Thymus (tissue), 11 donors: ENCODE measurements at regions not wholly inside any gene's neighbourhood (a gene's known extent, or its start where the extent isn't known, plus 50 kb on each side); places are given as distances from the start of the nearest gene placed in this dataset.

Source experiments
- DNase-seq, 9 donors: peaks; one replicate each; pipeline ENCODE4 v3.0.0-alpha.2; 2013; ENCODE audit warnings: low spot score in 9 of 9, low read depth in 6 of 9, missing footprints in 1 of 9
- H3K27ac ChIP-seq, 2 donors: one replicate each; pipeline ENCODE4 v1.5.1; 2013; ENCODE audit warnings: control low read depth in 1 of 2, low read depth in 1 of 2, low read length in 1 of 2, mild to moderate bottlenecking in 1 of 2, moderate library complexity in 1 of 2
- H3K27me3 ChIP-seq, 2 donors: one replicate each; pipeline ENCODE4 v1.5.1; 2013; ENCODE audit warnings: low read length in 1 of 2; ENCODE audit not compliant: control insufficient read depth in 2 of 2, insufficient read depth in 1 of 2
- H3K36me3 ChIP-seq, 2 donors: one replicate each; pipeline ENCODE4 v1.5.1; 2013; ENCODE audit warnings: low read length in 1 of 2, mild to moderate bottlenecking in 1 of 2, moderate library complexity in 1 of 2; ENCODE audit not compliant: control insufficient read depth in 2 of 2, insufficient read depth in 2 of 2
- H3K4me1 ChIP-seq, 2 donors: one replicate each; pipeline ENCODE4 v1.5.1; 2013; ENCODE audit warnings: low read length in 2 of 2; ENCODE audit not compliant: control insufficient read depth in 2 of 2, insufficient read depth in 2 of 2
- H3K4me3 ChIP-seq, 2 donors: one replicate each; pipeline ENCODE4 v1.5.1; 2013; ENCODE audit warnings: low read length in 2 of 2, control low read depth in 1 of 2, mild to moderate bottlenecking in 1 of 2
- H3K9me3 ChIP-seq, 2 donors: one replicate each; pipeline ENCODE4 v1.5.1; 2013; ENCODE audit warnings: low read length in 1 of 2, mild to moderate bottlenecking in 1 of 2; ENCODE audit not compliant: control insufficient read depth in 2 of 2, insufficient read depth in 1 of 2
- WGBS: extraction: QIAGEN DNeasy Blood & Tissue Kit; methylation state at CpG from one replicate; pipeline ENCODE4 v1.1.7; 2013; 5-methylcytosine and 5-hydroxymethylcytosine counted together
- donor health status: healthy.

GRCh38 chr7:20927976-20928375, 141.3 kb upstream of the SP8 start:
- Histone ChIP-seq H3K9me3 (no peaks in the 10 kb centered on the region), H3K27me3 (no peaks in the 10 kb centered on the region), H3K4me3 (no peak overlapping the region), H3K4me1 (no peaks in the 10 kb centered on the region), H3K27ac (no peak overlapping the region), H3K36me3 (no peaks in the 10 kb centered on the region)
- WGBS: 8% methylated on average over 1 of the region's 1 CpG
- DNase-seq: no peak

- Histone ChIP-seq H3K9me3 (no peaks in the 10 kb centered on the region), H3K27me3 (no peaks in the 10 kb centered on the region)
These were observed 142.5 kb upstream of the SP8 start for GRCh38 chr7:20929199-20929598.

GRCh38 chr7:20931739-20932138, 145.1 kb upstream of the SP8 start:
- DNase-seq: no peak
- Histone ChIP-seq H3K4me1 (no peaks in the 10 kb centered on the region), H3K4me3 (no peak overlapping the region), H3K27ac (no peak overlapping the region), H3K27me3 (no peaks in the 10 kb centered on the region), H3K9me3 (no peaks in the 10 kb centered on the region), H3K36me3 (no peaks in the 10 kb centered on the region)
- 94% methylated on average over 3 of the region's 3 CpGs for WGBS

More at GRCh38 chr7:20929199-20929598, 142.5 kb upstream of the SP8 start:
- H3K4me1 ChIP-seq: no peaks in the 10 kb centered on the region
- WGBS: 99% methylated on average over 4 of the region's 4 CpGs
- H3K4me3 ChIP-seq: no peak overlapping the region
- H3K36me3 ChIP-seq: no peaks in the 10 kb centered on the region
- H3K27ac ChIP-seq: no peak overlapping the region
- no peak for DNase-seq

GRCh38 chr7:20932785-20933527, 146.3 kb upstream of the SP8 start:
- no peaks in the 10 kb centered on the region for H3K9me3 ChIP-seq
- no peak for DNase-seq
- 94% methylated on average over 7 of the region's 7 CpGs for WGBS
- H3K27ac ChIP-seq: no peak overlapping the region
- no peak overlapping the region for H3K4me3 ChIP-seq
- H3K4me1 ChIP-seq: no peaks in the 10 kb centered on the region
- no peaks in the 10 kb centered on the region for H3K27me3 ChIP-seq
- no peaks in the 10 kb centered on the region for H3K36me3 ChIP-seq

GRCh38 chr7:20945451-20945850, 158.8 kb upstream of the SP8 start:
- no peak for DNase-seq
- no peaks in the 10 kb centered on the region for H3K4me1 ChIP-seq
- no peak overlapping the region for H3K27ac ChIP-seq
- H3K36me3 ChIP-seq: no peaks in the 10 kb centered on the region
- H3K9me3 ChIP-seq: no peaks in the 10 kb centered on the region
- WGBS: 48% methylated on average over 2 of the region's 2 CpGs
- H3K4me3 ChIP-seq: no peak overlapping the region
- no peaks in the 10 kb centered on the region for H3K27me3 ChIP-seq

- Histone ChIP-seq H3K4me1 (no peaks in the 10 kb centered on the region), H3K36me3 (no peaks in the 10 kb centered on the region), H3K27ac (no peak overlapping the region), H3K9me3 (no peaks in the 10 kb centered on the region), H3K27me3 (no peaks in the 10 kb centered on the region), H3K4me3 (no peak overlapping the region)
- WGBS: 93% methylated on average over 3 of the region's 3 CpGs
- DNase-seq: no peak
These were observed 166.2 kb upstream of the SP8 start for GRCh38 chr7:20952916-20953315.

GRCh38 chr7:20954711-20955619, 168.3 kb upstream of the SP8 start:
- 92% methylated on average over 4 of the region's 4 CpGs for WGBS
- H3K4me3 ChIP-seq: no peak overlapping the region
- no peak for DNase-seq
- H3K4me1 ChIP-seq: no peaks in the 10 kb centered on the region
- no peaks in the 10 kb centered on the region for H3K36me3 ChIP-seq
- H3K27me3 ChIP-seq: no peaks in the 10 kb centered on the region
- H3K27ac ChIP-seq: no peak overlapping the region
- no peaks in the 10 kb centered on the region for H3K9me3 ChIP-seq

- no peaks in the 10 kb centered on the region for H3K36me3 ChIP-seq
- no peaks in the 10 kb centered on the region for H3K9me3 ChIP-seq
- H3K4me3 ChIP-seq: no peak overlapping the region
- no peak for DNase-seq
- H3K27me3 ChIP-seq: no peaks in the 10 kb centered on the region
- 96% methylated on average over 3 of the region's 3 CpGs for WGBS
- no peaks in the 10 kb centered on the region for H3K4me1 ChIP-seq
- H3K27ac ChIP-seq: no peak overlapping the region
These were observed 171.9 kb upstream of the SP8 start for GRCh38 chr7:20958572-20958971.

- no peaks in the 10 kb centered on the region for H3K9me3 ChIP-seq
- no peaks in the 10 kb centered on the region for H3K4me1 ChIP-seq
- DNase-seq: no peak
- no peak overlapping the region for H3K27ac ChIP-seq
- no peaks in the 10 kb centered on the region for H3K27me3 ChIP-seq
- no peaks in the 10 kb centered on the region for H3K36me3 ChIP-seq
- WGBS: 95% methylated on average over 1 of the region's 1 CpG
- H3K4me3 ChIP-seq: no peak overlapping the region
These were observed 172.6 kb upstream of the SP8 start for GRCh38 chr7:20959281-20959680.
